ENCODE measurements at regions not wholly inside any gene's neighbourhood (a gene's known extent, or its start where the extent isn't known, plus 50 kb on each side); places are given as distances from the start of the nearest gene placed in this dataset.

- H3K4me3 ChIP-seq (ENCODE audit: low read depth, low read length): no peak overlapping the region
- TF ChIP-seq CTCF (IDR thresholded peaks at IDR 0.05; ENCODE audit: low read depth, low read length) (no peak), POLR2A (IDR thresholded peaks at IDR 0.05; ENCODE audit: extremely low read depth, insufficient read length) (no peak), MYC (IDR thresholded peaks at IDR 0.05; ENCODE audit: low read depth, low read length) (no peak), MAX (IDR thresholded peaks at IDR 0.05; ENCODE audit: low read depth, low read length) (no peak)
- DNase-seq (ENCODE audit: low read depth): no peak
Observed at GRCh38 chr14:75366963-75367362, 60.9 kb upstream of the JDP2 start.

GRCh38 chr14:75368333-75368732 is 59.5 kb upstream of the JDP2 start:
- no peak for TF ChIP-seq CTCF (IDR thresholded peaks at IDR 0.05; ENCODE audit: low read depth, low read length)
- no peak for TF ChIP-seq MYC (IDR thresholded peaks at IDR 0.05; ENCODE audit: low read depth, low read length)
- TF ChIP-seq POLR2A (IDR thresholded peaks at IDR 0.05; ENCODE audit: extremely low read depth, insufficient read length): no peak
- TF ChIP-seq MAX (IDR thresholded peaks at IDR 0.05; ENCODE audit: low read depth, low read length): no peak
- no peak overlapping the region for H3K4me3 ChIP-seq (ENCODE audit: low read depth, low read length)
- no peak for DNase-seq (ENCODE audit: low read depth)

GRCh38 chr14:75369506-75369905 is 58.3 kb upstream of the JDP2 start:
- no peak for DNase-seq (ENCODE audit: low read depth)
- no peak overlapping the region for H3K4me3 ChIP-seq (ENCODE audit: low read depth, low read length)
- no peak for TF ChIP-seq MYC (IDR thresholded peaks at IDR 0.05; ENCODE audit: low read depth, low read length)
- TF ChIP-seq CTCF (IDR thresholded peaks at IDR 0.05; ENCODE audit: low read depth, low read length): no peak
- no peak for TF ChIP-seq MAX (IDR thresholded peaks at IDR 0.05; ENCODE audit: low read depth, low read length)
- TF ChIP-seq POLR2A (IDR thresholded peaks at IDR 0.05; ENCODE audit: extremely low read depth, insufficient read length): no peak

- no peak for TF ChIP-seq POLR2A (IDR thresholded peaks at IDR 0.05; ENCODE audit: extremely low read depth, insufficient read length)
- no peak for TF ChIP-seq CTCF (IDR thresholded peaks at IDR 0.05; ENCODE audit: low read depth, low read length)
- TF ChIP-seq MAX (IDR thresholded peaks at IDR 0.05; ENCODE audit: low read depth, low read length): no peak
- no peak for TF ChIP-seq MYC (IDR thresholded peaks at IDR 0.05; ENCODE audit: low read depth, low read length)
- no peak overlapping the region for H3K4me3 ChIP-seq (ENCODE audit: low read depth, low read length)
- DNase-seq (ENCODE audit: low read depth): peak; percentile 51
Observed at GRCh38 chr14:75370416-75371205, 57.2 kb upstream of the JDP2 start.

GRCh38 chr14:75371297-75371696 is 56.5 kb upstream of the JDP2 start:
- H3K4me3 ChIP-seq (ENCODE audit: low read depth, low read length): no peak overlapping the region
- DNase-seq (ENCODE audit: low read depth): no peak
- TF ChIP-seq MYC (IDR thresholded peaks at IDR 0.05; ENCODE audit: low read depth, low read length) (no peak), CTCF (IDR thresholded peaks at IDR 0.05; ENCODE audit: low read depth, low read length) (no peak), MAX (IDR thresholded peaks at IDR 0.05; ENCODE audit: low read depth, low read length) (no peak), POLR2A (IDR thresholded peaks at IDR 0.05; ENCODE audit: extremely low read depth, insufficient read length) (no peak)
